HG03575 (cell line): ENCODE measurements at regions not wholly inside any gene's neighbourhood (a gene's known extent, or its start where the extent isn't known, plus 50 kb on each side); places are given as distances from the start of the nearest gene placed in this dataset.

Experiments
- ATAC-seq: cut with Tn5 transposase; IDR thresholded peaks from one replicate; pipeline ENCODE4 v1.9.1; 2021; ENCODE audit not compliant: unreplicated experiment, insufficient number of reproducible peaks, low FRiP score; ENCODE audit errors: extremely low read depth

DNA sequence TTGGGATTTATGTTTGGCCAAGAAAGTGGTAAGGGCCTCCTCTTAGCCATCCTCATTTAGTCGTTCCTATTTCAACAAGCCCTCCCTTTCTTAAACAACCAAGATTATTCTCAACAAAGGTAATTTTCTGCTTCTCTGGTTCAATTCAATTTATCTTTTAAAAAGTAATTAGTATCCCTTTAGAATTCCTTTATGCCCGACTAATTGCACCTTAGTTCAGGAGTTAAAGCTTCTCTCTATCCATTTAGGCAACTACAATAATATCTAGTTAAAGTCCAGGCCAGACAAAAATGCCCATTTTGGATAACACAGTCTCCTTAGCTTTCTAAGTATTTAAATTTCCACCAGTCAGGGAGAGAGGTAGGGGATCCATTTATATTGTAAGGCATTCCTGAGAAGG lies 136.7 kb upstream of the MAGI3 start:
- ATAC-seq, result no peak

DNA sequence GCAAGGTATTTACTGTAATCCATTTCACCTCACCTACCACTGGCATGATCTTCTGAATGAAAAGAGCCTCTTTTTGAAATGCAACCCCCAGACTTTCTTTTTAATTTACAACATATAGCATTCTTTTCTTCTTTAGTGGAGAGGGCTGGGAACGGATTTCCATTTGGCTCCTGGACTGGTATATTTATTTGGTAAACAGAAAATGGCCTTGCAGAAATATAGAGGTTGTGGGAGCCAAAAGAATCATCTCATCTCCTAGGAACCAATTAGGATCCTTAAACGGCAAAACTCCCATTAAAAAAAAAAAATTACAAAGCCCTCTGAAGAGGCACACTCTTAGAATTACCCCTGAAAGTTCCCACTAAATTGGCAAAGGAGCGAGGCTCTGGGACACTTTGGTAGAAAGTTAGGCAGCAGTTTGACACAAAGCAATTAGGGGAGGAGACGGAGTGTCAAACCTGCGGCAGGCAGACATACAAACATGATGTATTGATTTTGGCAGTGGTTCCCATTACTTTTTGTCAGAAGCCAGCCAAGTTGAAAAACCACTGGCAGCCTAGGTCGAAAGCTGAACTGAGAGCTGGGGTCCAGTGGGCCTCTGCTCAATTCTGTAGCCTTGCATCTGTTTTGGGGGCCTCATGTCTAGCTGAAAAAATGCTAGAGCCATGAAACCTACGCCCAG lies 135.1 kb upstream of the MAGI3 start:
- ATAC-seq, result no peak

DNA sequence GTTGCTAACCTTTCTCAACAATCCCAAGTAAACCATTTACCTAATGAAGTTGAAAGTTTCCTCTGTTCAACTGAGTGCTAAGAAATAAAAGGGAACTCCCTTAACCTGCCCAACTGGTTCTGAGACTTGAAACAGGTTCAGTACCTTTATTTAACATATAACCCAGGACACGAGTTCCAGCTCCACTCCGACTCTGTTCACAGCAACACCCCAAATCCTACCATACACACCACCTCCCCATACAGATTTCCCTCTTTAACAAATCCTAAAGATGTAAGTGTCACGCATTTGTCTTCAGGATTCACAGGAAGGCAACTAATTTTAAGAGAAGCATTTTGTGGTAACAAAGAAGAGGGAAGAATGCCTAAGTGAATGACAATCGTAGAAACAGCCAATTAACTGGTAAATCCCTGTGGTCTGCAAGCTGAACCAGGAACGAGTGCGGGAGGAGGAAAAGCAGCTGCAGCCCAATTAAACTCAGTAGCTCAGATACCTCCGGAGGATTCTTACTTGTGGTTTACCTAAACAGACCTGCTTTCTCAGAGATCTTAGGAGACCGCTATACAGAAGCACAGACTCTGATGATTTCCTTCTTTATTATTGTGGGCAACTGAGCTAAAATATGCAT lies 134.5 kb upstream of the MAGI3 start:
- no peak for ATAC-seq

DNA sequence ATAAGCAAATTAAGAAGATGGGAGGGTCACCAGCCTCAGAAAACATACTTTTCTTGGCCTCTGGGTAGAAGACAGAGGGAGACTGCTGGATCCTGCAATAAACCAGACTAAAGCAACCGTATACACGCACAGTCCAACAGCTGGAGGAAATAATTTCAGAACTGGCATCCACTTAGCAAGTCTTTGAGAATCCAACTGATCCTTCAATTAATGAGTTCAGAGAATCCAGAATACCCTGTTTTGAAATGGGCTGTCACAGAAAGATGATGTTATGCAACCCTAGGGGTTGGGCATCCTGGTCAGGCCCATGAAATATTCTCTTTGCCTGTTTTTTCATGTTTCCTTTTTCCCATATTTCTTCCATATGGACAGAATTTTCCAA lies 134.0 kb upstream of the MAGI3 start:
- ATAC-seq, result no peak

GRCh38 chr1:113259988-113260387 lies 130.3 kb upstream of the MAGI3 start:
- ATAC-seq, result no peak

- ATAC-seq, result no peak
Observed at GRCh38 chr1:113265196-113265595, 125.1 kb upstream of the MAGI3 start.

DNA sequence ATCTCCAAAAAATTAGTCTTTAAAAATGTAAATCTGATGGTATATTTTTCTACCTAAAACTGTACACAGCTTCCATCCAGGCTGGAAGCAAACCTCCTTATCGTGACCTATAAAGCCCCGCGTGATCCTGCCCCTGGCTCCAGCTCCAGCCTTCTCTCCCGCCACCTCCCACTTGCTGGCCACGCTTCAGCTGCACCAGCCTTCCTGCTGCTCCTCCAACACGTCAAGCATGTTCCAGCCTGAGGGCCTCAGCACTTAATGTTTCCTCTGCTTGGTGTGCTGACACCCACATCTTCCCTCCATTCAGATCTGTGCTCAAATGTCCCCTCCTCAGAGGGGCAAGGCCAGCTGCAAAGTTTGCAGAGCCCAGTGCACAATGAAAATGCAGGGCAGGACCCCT lies 123.5 kb upstream of the MAGI3 start:
- ATAC-seq, result no peak

DNA sequence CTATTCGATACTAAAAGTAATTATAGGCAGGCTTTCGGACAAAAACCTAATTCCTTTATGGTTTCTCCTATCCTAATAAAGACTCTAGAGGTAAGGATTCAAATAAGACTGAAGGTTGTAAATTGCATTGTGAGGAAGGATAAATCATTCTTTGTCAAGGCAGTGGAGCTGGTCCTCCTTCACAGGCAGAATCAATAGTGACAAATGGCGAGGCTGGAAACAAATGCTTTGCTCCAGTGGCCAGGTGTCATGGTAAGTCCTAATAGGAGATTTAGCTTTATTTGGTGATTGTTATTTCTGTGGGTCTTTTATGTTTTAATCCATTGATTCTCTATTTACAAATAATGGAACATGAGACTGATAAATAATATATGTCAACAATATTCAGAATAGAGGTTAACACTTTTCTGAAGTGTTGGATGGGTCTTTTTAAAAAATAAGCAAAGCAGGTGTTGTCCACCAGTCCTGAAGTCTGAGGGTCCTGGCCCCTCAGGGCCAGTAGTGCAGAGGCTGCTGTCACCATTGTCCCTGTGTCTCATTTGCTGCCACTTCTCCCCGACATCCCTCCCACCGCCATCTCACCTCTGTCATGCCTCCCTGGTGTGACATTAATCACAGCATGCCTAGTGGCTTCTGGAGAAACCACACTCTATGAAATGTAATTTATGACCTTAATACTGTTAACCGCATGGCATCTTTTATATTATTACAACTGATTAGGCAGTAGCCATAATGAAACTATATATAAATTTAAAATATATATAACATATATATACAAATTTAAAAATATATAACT lies 120.9 kb upstream of the MAGI3 start:
- ATAC-seq, result no peak

DNA sequence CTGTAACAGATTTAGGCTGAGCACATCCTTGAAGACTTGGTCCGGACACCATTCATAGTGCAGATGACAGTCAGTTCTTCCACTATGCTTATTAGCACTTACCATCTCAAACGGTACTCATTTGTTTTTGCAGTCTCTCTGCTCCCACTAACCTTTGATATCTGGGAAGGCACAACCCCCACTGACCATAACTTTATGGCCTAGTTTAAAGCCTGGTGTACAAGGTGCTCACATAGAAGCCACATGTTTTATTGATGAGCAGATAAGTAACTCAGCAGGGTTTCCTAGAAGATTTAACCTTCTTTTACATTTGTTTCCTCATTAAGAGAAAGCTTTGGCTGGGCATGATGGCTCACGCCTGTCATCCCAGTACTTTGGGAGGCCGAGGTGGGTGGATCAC lies 119.3 kb upstream of the MAGI3 start:
- no peak for ATAC-seq

DNA sequence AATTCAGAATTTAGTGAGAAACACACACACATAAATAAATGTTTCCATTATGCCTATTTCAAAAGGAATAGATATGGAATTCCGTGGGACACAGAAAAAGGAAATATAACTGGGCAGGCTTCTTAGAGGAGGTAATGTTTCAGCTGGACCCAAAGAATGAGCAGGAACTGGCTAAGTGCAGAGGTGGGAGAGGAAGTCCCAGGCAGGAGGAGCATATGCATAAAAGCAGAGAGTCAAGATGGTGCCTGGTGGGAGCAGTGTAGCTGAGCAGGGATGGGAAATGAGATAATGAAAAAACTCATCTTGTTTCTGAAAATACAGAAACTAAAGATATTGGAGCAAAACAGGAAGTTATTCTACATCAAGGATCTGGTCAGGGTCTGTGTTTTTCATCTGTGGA lies 115.2 kb upstream of the MAGI3 start:
- no peak for ATAC-seq

GRCh38 chr1:113275691-113276090 lies 114.6 kb upstream of the MAGI3 start:
- no peak for ATAC-seq

GRCh38 chr1:113276507-113276906 lies 113.8 kb upstream of the MAGI3 start:
- no peak for ATAC-seq

DNA sequence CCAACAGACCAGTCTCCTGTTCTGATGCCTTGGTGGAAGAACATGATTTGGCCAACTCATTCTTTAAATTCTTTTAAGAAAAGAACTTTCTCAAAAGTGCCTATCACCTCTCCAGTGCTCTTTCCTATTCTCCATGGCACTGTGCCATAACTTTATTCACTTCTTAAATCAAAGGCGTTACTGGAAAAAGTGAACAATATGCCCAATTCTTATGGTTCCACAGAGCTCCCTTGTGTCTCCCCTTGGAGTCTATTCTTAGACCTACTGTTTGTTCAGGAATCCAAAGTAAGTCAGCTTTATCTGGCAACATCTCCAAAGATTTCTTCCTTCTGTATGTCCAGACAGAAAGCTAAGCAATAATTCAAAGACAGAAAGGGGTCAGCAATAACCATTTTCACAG lies 111.9 kb upstream of the MAGI3 start:
- no peak for ATAC-seq

DNA sequence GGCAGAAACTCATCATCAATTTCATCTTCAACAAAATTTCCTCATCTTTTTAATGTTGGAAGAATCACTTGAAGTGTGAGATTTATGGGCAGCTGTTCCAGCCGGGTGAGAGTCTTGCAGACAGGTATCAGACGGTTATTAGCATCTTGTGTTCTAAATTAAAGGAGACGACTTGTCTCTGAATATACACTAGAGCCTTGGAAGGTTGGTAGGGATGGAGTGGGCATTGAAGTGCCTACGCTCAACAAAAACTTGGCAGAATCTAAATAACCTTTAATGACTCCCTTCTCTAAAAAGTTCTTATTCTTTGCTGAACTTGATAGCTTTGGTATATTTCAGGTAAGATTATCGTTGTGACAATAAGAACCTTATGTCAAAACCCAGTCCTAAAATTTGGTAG lies 111.5 kb upstream of the MAGI3 start:
- ATAC-seq, result no peak

- no peak for ATAC-seq
Observed at GRCh38 chr1:113279776-113280391, 110.4 kb upstream of the MAGI3 start.

- no peak for ATAC-seq
Observed at GRCh38 chr1:113280581-113280980, 109.7 kb upstream of the MAGI3 start.

DNA sequence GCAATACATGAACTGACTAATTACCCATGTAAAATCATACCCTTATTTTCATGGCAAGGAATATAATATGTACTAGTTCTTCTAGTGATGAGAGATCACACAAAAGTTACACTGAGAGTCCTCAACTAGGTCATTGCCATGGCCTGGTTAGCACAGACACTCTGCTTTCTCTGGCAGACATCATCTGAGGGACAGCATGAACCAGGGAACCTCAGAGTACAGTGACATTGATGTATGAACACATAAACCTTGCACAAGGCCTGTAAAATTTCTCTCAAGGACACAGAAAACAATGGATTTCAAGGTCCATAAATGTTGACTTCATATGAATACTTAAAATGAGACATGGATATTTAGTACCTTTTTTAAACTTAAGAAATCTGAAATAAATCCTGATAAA lies 108.8 kb upstream of the MAGI3 start:
- ATAC-seq, result no peak

DNA sequence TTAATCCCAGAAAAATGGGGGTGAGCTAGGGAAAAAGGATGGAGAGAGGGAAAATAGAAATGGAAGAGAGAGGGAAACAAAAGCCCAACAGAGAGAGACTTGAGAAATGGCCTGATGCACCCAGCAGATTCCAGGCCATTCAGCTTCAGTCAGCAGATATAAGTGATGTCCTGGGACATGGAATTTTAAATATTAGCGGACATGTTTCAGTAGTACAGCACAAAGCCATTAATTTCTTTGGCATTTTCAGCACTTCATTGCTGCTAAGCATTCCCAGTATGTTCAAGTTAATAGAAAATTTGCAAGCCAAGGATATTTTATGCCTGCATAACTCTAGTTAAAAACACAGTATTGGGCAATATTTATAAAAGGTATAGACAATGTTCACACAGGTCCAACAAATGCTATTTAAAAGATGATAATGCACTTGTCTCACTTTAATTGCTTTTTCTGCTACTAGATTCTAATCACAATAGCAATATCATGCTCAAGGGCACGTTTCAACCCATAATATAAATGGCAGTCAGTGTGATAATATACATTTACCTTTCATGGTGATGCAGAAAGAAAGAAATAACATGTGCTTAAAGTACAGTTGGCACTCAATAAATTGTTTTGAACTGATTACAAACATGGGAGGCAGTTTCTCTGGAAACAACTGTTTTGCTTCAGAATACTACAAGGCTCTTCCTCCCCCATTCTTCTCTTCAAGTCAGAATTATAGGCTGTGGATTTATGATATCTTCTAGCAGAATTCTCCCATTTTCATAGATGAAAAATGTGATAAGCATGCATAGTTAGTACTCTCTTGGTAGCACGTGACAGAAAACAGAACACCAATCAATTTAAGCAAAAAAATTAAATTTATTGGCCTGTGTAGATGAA lies 108.1 kb upstream of the MAGI3 start:
- no peak for ATAC-seq

DNA sequence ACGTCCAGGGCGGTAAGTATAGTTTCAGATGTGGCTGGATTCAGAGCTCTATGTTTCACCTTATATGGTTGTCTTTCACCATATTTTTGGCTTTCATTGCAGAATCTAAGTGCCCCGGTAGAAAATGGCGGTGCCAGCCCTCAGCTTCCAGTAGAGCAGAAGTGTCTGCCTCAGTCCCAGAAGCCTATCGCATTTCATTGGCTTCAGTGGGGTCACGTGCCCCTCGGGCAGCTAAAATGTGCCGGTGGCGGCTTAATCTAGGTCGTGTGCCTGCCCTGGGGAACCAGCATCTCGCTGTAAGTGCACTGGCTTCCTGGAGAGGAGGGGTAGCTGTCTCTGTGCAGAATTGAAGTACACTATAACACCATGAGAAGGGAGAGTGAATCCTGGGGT lies 107.4 kb upstream of the MAGI3 start:
- no peak for ATAC-seq
